Mesenchymal stem cell (in vitro differentiated cells and primary cell): ENCODE measurements at regions not wholly inside any gene's neighbourhood (a gene's known extent, or its start where the extent isn't known, plus 50 kb on each side); places are given as distances from the start of the nearest gene placed in this dataset.

Experiments
- DNase-seq: peaks from one replicate; pipeline ENCODE4 v3.0.0-alpha.2; 2013
- H2AFZ ChIP-seq: one replicate; pipeline ENCODE4 v1.6.1; 2013; ENCODE audit warnings: low read depth, mild to moderate bottlenecking, control low read depth, inconsistent platforms, low read length, moderate library complexity
- H2AK5ac ChIP-seq: 2 replicates; pipeline ENCODE4 v1.6.1; 2013; ENCODE audit warnings: low read length, moderate library complexity, mild to moderate bottlenecking, inconsistent platforms; ENCODE audit not compliant: severe bottlenecking
- H2BK120ac ChIP-seq: one replicate; pipeline ENCODE4 v1.6.1; 2013; ENCODE audit warnings: low read depth, mild to moderate bottlenecking, inconsistent platforms, low read length, moderate library complexity
- H2BK12ac ChIP-seq, 2 experiments: one replicate each; pipeline ENCODE4 v1.6.1; 2013; ENCODE audit warnings: inconsistent platforms in 2 of 2, low read length in 2 of 2, mild to moderate bottlenecking in 2 of 2, moderate library complexity in 2 of 2, control low read depth in 1 of 2
- H2BK15ac ChIP-seq: one replicate; pipeline ENCODE4 v1.6.1; 2013; ENCODE audit warnings: mild to moderate bottlenecking, low read depth, inconsistent platforms; ENCODE audit not compliant: poor library complexity, severe bottlenecking
- H2BK5ac ChIP-seq: 2 replicates; pipeline ENCODE4 v1.6.1; 2013; ENCODE audit warnings: low read depth, mild to moderate bottlenecking, low read length, control low read depth, inconsistent platforms; ENCODE audit not compliant: poor library complexity, severe bottlenecking
- H3K14ac ChIP-seq, 2 experiments: one replicate each; pipeline ENCODE4 v1.6.1; 2013; ENCODE audit warnings: inconsistent platforms in 2 of 2, low read length in 2 of 2, control low read depth in 1 of 2, mild to moderate bottlenecking in 1 of 2, moderate library complexity in 1 of 2
- H3K18ac ChIP-seq, 2 experiments: one replicate each; pipeline ENCODE4 v1.6.1; 2013; ENCODE audit warnings: inconsistent platforms in 2 of 2, low read length in 2 of 2, control low read depth in 1 of 2, low read depth in 1 of 2, mild to moderate bottlenecking in 1 of 2
- H3K23ac ChIP-seq, 2 experiments: one replicate each; pipeline ENCODE4 v1.6.1; 2013; ENCODE audit warnings: inconsistent platforms in 2 of 2, low read length in 2 of 2, mild to moderate bottlenecking in 2 of 2, moderate library complexity in 2 of 2, control low read depth in 1 of 2
- H3K27ac ChIP-seq: 2 replicates; pipeline ENCODE4 v1.5.1; 2013; ENCODE audit warnings: mild to moderate bottlenecking, moderate library complexity, low read length, control low read depth, inconsistent platforms; ENCODE audit not compliant: poor library complexity, severe bottlenecking
- H3K27me3 ChIP-seq, 2 experiments: 2 replicates each; pipeline versions ENCODE4 v1.6.1 to v1.7.0; 2013; ENCODE audit warnings: low read length in 2 of 2, mild to moderate bottlenecking in 2 of 2, moderate library complexity in 2 of 2, control low read depth in 1 of 2, inconsistent platforms in 1 of 2; ENCODE audit not compliant: control insufficient read depth in 1 of 2, insufficient read depth in 1 of 2
- H3K36me3 ChIP-seq, 2 experiments: 2 replicates each; pipeline versions ENCODE4 v1.6.1 to v1.7.0; 2013; ENCODE audit warnings: low read length in 2 of 2, control low read depth in 1 of 2, inconsistent platforms in 1 of 2, low read depth in 1 of 2, mild to moderate bottlenecking in 1 of 2; ENCODE audit not compliant: insufficient read depth in 2 of 2, control insufficient read depth in 1 of 2
- H3K4ac ChIP-seq, 2 experiments: one replicate each; pipeline ENCODE4 v1.6.1; 2013; ENCODE audit warnings: inconsistent platforms in 2 of 2, low read length in 2 of 2, mild to moderate bottlenecking in 2 of 2, moderate library complexity in 2 of 2, control low read depth in 1 of 2, low read depth in 1 of 2
- H3K4me1 ChIP-seq: 2 replicates; pipeline ENCODE4 v1.6.1; 2013; ENCODE audit warnings: low read depth, low read length, control low read depth; ENCODE audit not compliant: control insufficient read depth, insufficient read depth
- H3K4me2 ChIP-seq: 2 replicates; pipeline ENCODE4 v1.6.1; 2013; ENCODE audit warnings: low read length, mild to moderate bottlenecking, inconsistent platforms; ENCODE audit not compliant: poor library complexity, severe bottlenecking
- H3K4me3 ChIP-seq, 2 experiments: 2 replicates each; pipeline versions ENCODE4 v1.5.1 to v1.7.0; 2013; ENCODE audit warnings: low read length in 2 of 2, mild to moderate bottlenecking in 2 of 2, control low read depth in 1 of 2, low read depth in 1 of 2; ENCODE audit not compliant: insufficient read depth in 1 of 2
- H3K79me1 ChIP-seq: replicated peaks from 2 replicates; pipeline ENCODE4 v1.6.1; 2013; ENCODE audit warnings: mild to moderate bottlenecking, control low read depth, low read length, inconsistent platforms; ENCODE audit not compliant: poor library complexity, severe bottlenecking
- H3K9ac ChIP-seq: 2 replicates; pipeline ENCODE4 v1.7.0; 2013; ENCODE audit warnings: mild to moderate bottlenecking, low read length, moderate library complexity
- H3K9me3 ChIP-seq: 2 replicates; pipeline ENCODE4 v1.7.0; 2013; ENCODE audit warnings: mild to moderate bottlenecking, low read length; ENCODE audit not compliant: control insufficient read depth
- H4K8ac ChIP-seq: one replicate; pipeline ENCODE4 v1.6.1; 2013; ENCODE audit warnings: inconsistent platforms, mild to moderate bottlenecking, low read length, moderate library complexity
- H4K91ac ChIP-seq: one replicate; pipeline ENCODE4 v1.6.1; 2013; ENCODE audit warnings: mild to moderate bottlenecking, low read length, inconsistent platforms
- WGBS: methylation state at CpG from one replicate; pipeline ENCODE4 v1.1.7; 2013; ENCODE audit warnings: mixed read lengths; 5-methylcytosine and 5-hydroxymethylcytosine counted together

DNA sequence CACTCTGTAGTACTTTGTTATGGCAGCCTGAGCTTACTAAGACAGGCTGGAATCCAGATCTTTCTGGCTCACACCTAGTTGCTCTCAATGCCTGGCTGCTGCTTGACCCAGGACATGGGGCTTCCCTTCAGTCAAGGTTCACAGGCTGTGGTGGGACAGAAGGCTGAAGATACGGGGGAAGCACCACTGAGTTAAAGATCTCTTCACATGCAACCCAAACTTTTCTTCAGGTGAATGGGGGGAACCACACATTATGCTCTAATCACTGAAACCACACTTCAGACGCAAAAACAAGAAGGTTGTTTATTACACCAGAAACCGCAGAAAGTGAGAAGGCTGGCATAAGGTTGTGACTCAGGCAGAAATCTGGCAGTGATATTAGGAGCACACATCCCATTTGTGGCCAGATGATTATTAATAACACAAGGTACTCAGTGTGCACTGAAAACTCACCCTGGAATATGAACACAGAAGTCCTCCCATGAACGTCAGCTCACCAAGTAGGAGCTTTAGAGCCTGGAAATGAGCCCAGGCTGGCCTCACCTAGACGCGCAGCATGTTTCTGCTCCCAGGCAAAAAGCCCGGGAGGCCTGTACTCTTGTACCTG is 230.5 kb upstream of the CHRNA7 start:
- H2BK5ac ChIP-seq: no peak overlapping the region
- no peak overlapping the region for H2BK120ac ChIP-seq
- no peaks in the 10 kb centered on the region for H3K79me1 ChIP-seq

DNA sequence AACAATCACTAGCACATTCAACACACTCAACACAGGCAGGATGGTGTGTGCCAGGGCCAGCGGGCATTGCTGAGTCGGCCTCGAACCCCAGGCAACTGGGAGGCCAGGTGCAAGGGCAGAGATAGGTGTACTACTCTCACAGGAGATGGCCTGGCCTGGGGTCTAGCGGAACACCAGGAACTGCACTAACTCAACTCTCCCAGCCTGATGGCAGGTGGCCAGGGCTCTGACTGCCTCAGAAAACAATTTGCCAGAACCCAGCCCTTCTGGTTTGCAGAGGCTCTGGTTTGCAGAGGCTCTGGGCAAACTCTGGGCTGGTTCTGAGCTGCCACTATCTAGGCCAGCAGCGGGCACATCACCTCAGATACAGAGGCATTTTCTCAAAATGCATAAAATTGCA is 229.2 kb upstream of the CHRNA7 start:
- H2BK120ac ChIP-seq: no peak overlapping the region
- H3K9ac ChIP-seq: no peak overlapping the region
- WGBS: 89% methylated on average over 4 of the region's 5 CpGs
- H3K79me1 ChIP-seq: no peaks in the 10 kb centered on the region
- no peaks in the 10 kb centered on the region for H3K4me1 ChIP-seq
- H3K4me3 ChIP-seq: no peak overlapping the region
- no peak overlapping the region for H3K18ac ChIP-seq
- no peak overlapping the region for H3K4me2 ChIP-seq
- H3K14ac ChIP-seq: no peak overlapping the region
- H2BK15ac ChIP-seq: no peak overlapping the region
- no peak overlapping the region for H3K4ac ChIP-seq
- H2BK5ac ChIP-seq: no peak overlapping the region
- no peak overlapping the region for H2AK5ac ChIP-seq
- H3K27me3 ChIP-seq: peaks cover 0 to 18% of the 10 kb centered on the region in 2 experiments
- H4K91ac ChIP-seq: no peak overlapping the region
- H3K9me3 ChIP-seq: no peaks in the 10 kb centered on the region
- H2BK12ac ChIP-seq: no peak overlapping the region
- no peak overlapping the region for H3K23ac ChIP-seq
- no peak overlapping the region for H4K8ac ChIP-seq
- H3K36me3 ChIP-seq: no peaks in the 10 kb centered on the region
- no peak for DNase-seq
- no peak overlapping the region for H3K27ac ChIP-seq
- H2AFZ ChIP-seq: no peak overlapping the region

More for the DNA sequence above, 230.5 kb upstream of the CHRNA7 start:
- H3K9me3 ChIP-seq: no peaks in the 10 kb centered on the region
- H2AFZ ChIP-seq: no peak overlapping the region
- no peak overlapping the region for H4K8ac ChIP-seq
- DNase-seq: no peak
- no peak overlapping the region for H3K9ac ChIP-seq
- 76% methylated on average over 7 of the region's 7 CpGs for WGBS
- no peak overlapping the region for H4K91ac ChIP-seq
- no peak overlapping the region for H3K27ac ChIP-seq
- H2AK5ac ChIP-seq: no peak overlapping the region
- H3K18ac ChIP-seq: no peak overlapping the region
- peak overlapping the region in 1 of 2 experiments; percentile 39 for H3K14ac ChIP-seq
- no peak overlapping the region for H2BK15ac ChIP-seq
- peaks cover 0 to 13% of the 10 kb centered on the region in 2 experiments for H3K27me3 ChIP-seq
- no peak overlapping the region for H3K23ac ChIP-seq
- no peak overlapping the region for H3K4ac ChIP-seq
- H3K4me2 ChIP-seq: no peak overlapping the region
- no peaks in the 10 kb centered on the region for H3K4me1 ChIP-seq
- H3K36me3 ChIP-seq: no peaks in the 10 kb centered on the region
- no peak overlapping the region for H2BK12ac ChIP-seq
- H3K4me3 ChIP-seq: no peak overlapping the region

DNA sequence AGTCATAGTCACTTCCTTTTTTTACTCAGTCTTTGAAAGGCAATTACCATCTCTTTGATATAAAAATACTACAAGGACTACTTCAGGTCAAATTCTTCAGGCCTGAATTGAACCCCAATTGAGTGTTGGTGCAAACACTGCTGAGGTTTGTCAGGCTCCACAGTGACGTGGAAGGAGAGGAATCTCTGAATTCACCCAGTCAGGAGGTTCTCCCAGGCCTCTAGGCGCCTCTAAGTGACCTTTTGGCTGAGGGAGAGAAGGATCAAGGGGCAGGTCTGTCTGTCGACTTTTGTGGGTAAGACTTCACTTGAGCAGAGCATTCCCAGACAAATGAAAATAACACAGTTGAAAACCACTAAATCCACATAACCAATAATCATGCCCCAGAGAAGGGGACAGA is 227.6 kb upstream of the CHRNA7 start:
- Histone ChIP-seq H3K4ac (no peak overlapping the region), H3K18ac (no peak overlapping the region), H2AK5ac (no peak overlapping the region), H2BK15ac (no peak overlapping the region), H2AFZ (no peak overlapping the region), H3K4me1 (no peaks in the 10 kb centered on the region), H3K79me1 (no peaks in the 10 kb centered on the region), H2BK120ac (no peak overlapping the region), H3K27ac (no peak overlapping the region), H3K27me3 (peaks cover 0 to 18% of the 10 kb centered on the region in 2 experiments), H3K4me2 (no peak overlapping the region), H4K8ac (no peak overlapping the region), H2BK12ac (no peak overlapping the region), H2BK5ac (no peak overlapping the region), H3K9me3 (no peaks in the 10 kb centered on the region), H4K91ac (no peak overlapping the region), H3K36me3 (no peaks in the 10 kb centered on the region), H3K14ac (no peak overlapping the region), H3K23ac (no peak overlapping the region), H3K4me3 (no peak overlapping the region), H3K9ac (no peak overlapping the region)
- DNase-seq: no peak
- 54% methylated on average over 3 of the region's 3 CpGs for WGBS

DNA sequence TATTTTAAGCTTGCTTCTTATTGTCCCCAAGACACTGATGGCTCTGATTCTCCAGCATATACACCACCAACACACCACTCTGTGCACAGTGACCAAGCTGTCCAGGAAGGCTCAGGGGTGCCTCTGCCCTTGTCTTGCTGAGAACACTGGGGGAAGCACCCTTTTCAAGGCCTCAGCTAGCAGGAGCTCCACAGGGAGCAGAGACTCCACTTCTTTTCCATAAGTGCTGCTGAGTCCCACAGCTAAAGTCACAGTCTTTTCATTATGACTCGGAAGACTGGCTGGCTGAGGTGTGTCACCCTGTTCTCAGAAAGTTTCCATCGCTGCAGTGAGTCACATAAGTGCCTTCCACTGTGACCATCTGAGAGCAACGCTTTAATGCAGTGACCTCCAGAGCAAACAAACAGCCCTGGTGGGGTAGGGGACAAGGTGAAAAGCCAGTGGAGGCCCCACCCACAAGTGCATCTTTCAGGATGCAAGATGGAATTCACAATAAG is 226.9 kb upstream of the CHRNA7 start:
- peaks cover 0 to 22% of the 10 kb centered on the region in 2 experiments for H3K27me3 ChIP-seq
- H3K23ac ChIP-seq: no peak overlapping the region
- H3K4me3 ChIP-seq: no peak overlapping the region
- no peaks in the 10 kb centered on the region for H3K36me3 ChIP-seq
- DNase-seq: no peak
- no peak overlapping the region for H2BK5ac ChIP-seq
- no peak overlapping the region for H3K4me2 ChIP-seq
- H3K14ac ChIP-seq: no peak overlapping the region
- H2BK15ac ChIP-seq: no peak overlapping the region
- no peak overlapping the region for H3K18ac ChIP-seq
- no peak overlapping the region for H2AFZ ChIP-seq
- H2BK12ac ChIP-seq: no peak overlapping the region
- H3K4me1 ChIP-seq: no peaks in the 10 kb centered on the region
- no peak overlapping the region for H2BK120ac ChIP-seq
- 51% methylated on average over 3 of the region's 3 CpGs for WGBS
- no peaks in the 10 kb centered on the region for H3K9me3 ChIP-seq
- H3K4ac ChIP-seq: no peak overlapping the region
- H4K8ac ChIP-seq: no peak overlapping the region
- H2AK5ac ChIP-seq: no peak overlapping the region
- no peak overlapping the region for H3K9ac ChIP-seq
- H3K79me1 ChIP-seq: no peaks in the 10 kb centered on the region
- no peak overlapping the region for H4K91ac ChIP-seq
- H3K27ac ChIP-seq: no peak overlapping the region
